Kidney (tissue), 13 donors: ENCODE measurements at regions not wholly inside any gene's neighbourhood (a gene's known extent, or its start where the extent isn't known, plus 50 kb on each side); places are given as distances from the start of the nearest gene placed in this dataset.
"Not testable (repeated sequence)": the region's sequence is repeated elsewhere in the genome, so short reads cannot be mapped to it uniquely, and the experiment has no call there.

ENCODE experiments used
- DNase-seq, 5 donors: peaks; one replicate each; pipeline ENCODE4 v3.0.0-alpha.2; 2013 to 2020
- FAIRE-seq: peaks from 2 replicates; lab custom pipeline; 2012; peaks lifted over from hg19 to GRCh38; lab: Jason Lieb, UNC
- H3K27ac ChIP-seq, 2 donors: one replicate each; pipeline ENCODE4 v1.7.0; 2013; ENCODE audit warnings: low read depth in 2 of 2, low read length in 2 of 2, inconsistent platforms in 1 of 2
- H3K27me3 ChIP-seq: one replicate; pipeline ENCODE4 v1.7.1; 2013; ENCODE audit warnings: low read length, inconsistent platforms; ENCODE audit not compliant: control insufficient read depth, insufficient read depth
- H3K36me3 ChIP-seq, 3 donors: one replicate each; pipeline versions ENCODE4 v1.7.0 to v1.7.1; 2013; ENCODE audit warnings: low read length in 3 of 3, control low read depth in 1 of 3, inconsistent platforms in 1 of 3; ENCODE audit not compliant: insufficient read depth in 3 of 3, control insufficient read depth in 2 of 3
- H3K4me1 ChIP-seq, 3 donors: one replicate each; pipeline versions ENCODE4 v1.7.0 to v1.7.1; 2013; ENCODE audit warnings: low read length in 3 of 3, inconsistent platforms in 1 of 3, low read depth in 1 of 3; ENCODE audit not compliant: control insufficient read depth in 2 of 3, insufficient read depth in 2 of 3
- H3K4me3 ChIP-seq, 3 donors: one replicate each; pipeline versions ENCODE4 v1.7.0 to v1.8.1; 2013; ENCODE audit warnings: low read length in 3 of 3, control low read depth in 1 of 3, inconsistent platforms in 1 of 3
- H3K9ac ChIP-seq, 3 donors: one replicate each; pipeline versions ENCODE4 v1.7.0 to v1.7.1; 2013; ENCODE audit warnings: low read length in 3 of 3, control low read depth in 1 of 3, inconsistent platforms in 1 of 3
- H3K9me3 ChIP-seq, 3 donors: one replicate each; pipeline versions ENCODE4 v1.7.0 to v1.7.1; 2013; ENCODE audit warnings: low read length in 3 of 3, control low read depth in 1 of 3, inconsistent platforms in 1 of 3; ENCODE audit not compliant: control insufficient read depth in 2 of 3, insufficient read depth in 1 of 3
- CTCF ChIP-seq: IDR thresholded peaks from 3 replicates; pipeline ENCODE4 v1.5.1; 2012; ENCODE audit warnings: mild to moderate bottlenecking, moderate library complexity, borderline replicate concordance; ENCODE audit not compliant: insufficient read depth; ENCODE audit errors: extremely low read depth
- intact Hi-C: fragments of 100-400 bp; cut with DNase I; formaldehyde crosslinking; loops from one replicate; pipeline ENCODE4 v1.11.1; 2022
- donor health status: control.
- donor health status: control.
- donor health status: control.
- donor health status: control.
- donor health status: control.
- donor health status: DM: yes; HTN: yes; CAD: no.
- donor health status: Normal renal cell carcinoma (clear cell type).

GRCh38 chr10:33588974-33589600 is 254.6 kb upstream of the NRP1 start:
- intact Hi-C loops: no loop called here
- no peak for TF ChIP-seq CTCF
- no peak overlapping the region for H3K4me3 ChIP-seq

GRCh38 chr10:33584596-33584995 is 250.1 kb upstream of the NRP1 start:
- FAIRE-seq, DNase-seq, H3K27me3 ChIP-seq, H3K9me3 ChIP-seq, H3K9ac ChIP-seq, H3K36me3 ChIP-seq, H3K4me3 ChIP-seq, H3K4me1 ChIP-seq, intact Hi-C loops, H3K27ac ChIP-seq: not testable (repeated sequence)

More at GRCh38 chr10:33588974-33589600, 254.6 kb upstream of the NRP1 start:
- FAIRE-seq (no peak), DNase-seq (no peak)
- H3K9ac ChIP-seq: no peak overlapping the region
- H3K36me3 ChIP-seq: no peaks in the 10 kb centered on the region
- no peaks in the 10 kb centered on the region for H3K4me1 ChIP-seq
- H3K27ac ChIP-seq: no peak overlapping the region
- H3K27me3 ChIP-seq: no peaks in the 10 kb centered on the region
- H3K9me3 ChIP-seq: peaks cover 0 to 4% (median 0%) of the 10 kb centered on the region in 3 donors

- TF ChIP-seq CTCF: no peak
- no peak overlapping the region for H3K27ac ChIP-seq
- DNase-seq (no peak), FAIRE-seq (no peak)
- H3K9ac ChIP-seq: no peak overlapping the region
- H3K4me3 ChIP-seq: no peak overlapping the region
- H3K27me3 ChIP-seq: no peaks in the 10 kb centered on the region
- H3K36me3 ChIP-seq: no peaks in the 10 kb centered on the region
- intact Hi-C loops: no loop called here
- H3K9me3 ChIP-seq: no peaks in the 10 kb centered on the region
- no peaks in the 10 kb centered on the region for H3K4me1 ChIP-seq
Observed at GRCh38 chr10:33579996-33580395, 245.5 kb upstream of the NRP1 start.

GRCh38 chr10:33573606-33574005 is 239.1 kb upstream of the NRP1 start:
- no peak overlapping the region for H3K27ac ChIP-seq
- H3K9me3 ChIP-seq: no peaks in the 10 kb centered on the region
- no peaks in the 10 kb centered on the region for H3K27me3 ChIP-seq
- FAIRE-seq (no peak), DNase-seq (no peak)
- H3K36me3 ChIP-seq: no peaks in the 10 kb centered on the region
- H3K4me3 ChIP-seq: no peak overlapping the region
- H3K4me1 ChIP-seq: no peaks in the 10 kb centered on the region
- no peak for TF ChIP-seq CTCF
- H3K9ac ChIP-seq: no peak overlapping the region
- intact Hi-C loops: no loop called here
